ENCODE measurements at regions not wholly inside any gene's neighbourhood (a gene's known extent, or its start where the extent isn't known, plus 50 kb on each side); places are given as distances from the start of the nearest gene placed in this dataset.
"Not testable (repeated sequence)": the region's sequence is repeated elsewhere in the genome, so short reads cannot be mapped to it uniquely, and the experiment has no call there.

GRCh38 chr7:85708221-85708620 lies 521.4 kb upstream of the SEMA3D start:
- FAIRE-seq = no peak

DNA sequence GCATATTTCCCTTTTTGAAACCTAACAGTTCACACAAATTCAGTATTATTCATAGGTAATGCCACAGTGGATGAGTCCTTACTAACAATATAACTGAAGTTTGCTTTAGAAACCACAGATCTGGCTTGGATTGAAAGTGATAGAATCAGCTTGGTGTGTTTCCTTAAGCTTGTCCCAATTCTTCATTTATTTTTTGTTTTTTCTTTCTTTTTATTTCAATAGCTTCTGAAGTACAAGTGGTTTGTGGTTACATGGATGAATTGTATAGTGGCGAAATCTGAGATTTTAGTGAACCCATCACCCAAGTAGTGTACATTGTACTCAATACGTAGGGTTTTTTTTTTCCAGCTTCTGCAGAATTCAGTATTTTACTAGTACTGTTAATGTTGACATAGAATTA lies 518.2 kb upstream of the SEMA3D start:
- FAIRE-seq = no peak

GRCh38 chr7:85703251-85704010 lies 516.6 kb upstream of the SEMA3D start:
- FAIRE-seq = no peak

GRCh38 chr7:85702348-85702747 lies 515.5 kb upstream of the SEMA3D start:
- no peak for FAIRE-seq

GRCh38 chr7:85699482-85699881 lies 512.6 kb upstream of the SEMA3D start:
- FAIRE-seq = no peak

DNA sequence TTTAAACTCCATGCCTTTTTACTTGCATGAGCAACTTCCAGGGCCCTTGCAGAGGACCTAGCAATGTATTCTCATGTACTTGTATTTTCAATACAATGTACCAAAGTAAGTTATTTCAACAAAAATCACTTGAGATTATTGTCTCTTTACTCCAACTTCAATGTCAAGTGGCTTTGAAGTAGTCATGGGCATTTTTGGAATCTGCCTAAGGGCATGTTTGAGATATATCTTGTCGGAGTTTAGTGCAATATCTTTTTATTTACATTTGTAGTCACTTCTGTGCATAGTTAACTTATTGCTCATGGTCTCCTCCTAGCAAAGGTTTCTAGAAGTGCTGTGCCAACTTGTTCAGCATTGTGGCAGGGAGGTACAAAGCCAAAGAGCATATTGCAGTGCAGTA lies 508.7 kb upstream of the SEMA3D start:
- FAIRE-seq = no peak

- peak; percentile 3 for FAIRE-seq
Observed at GRCh38 chr7:85695041-85695440, 508.2 kb upstream of the SEMA3D start.

- no peak for FAIRE-seq
Observed at GRCh38 chr7:85693326-85693725, 506.5 kb upstream of the SEMA3D start.

- no peak for FAIRE-seq
Observed at GRCh38 chr7:85688712-85689111, 501.9 kb upstream of the SEMA3D start.

DNA sequence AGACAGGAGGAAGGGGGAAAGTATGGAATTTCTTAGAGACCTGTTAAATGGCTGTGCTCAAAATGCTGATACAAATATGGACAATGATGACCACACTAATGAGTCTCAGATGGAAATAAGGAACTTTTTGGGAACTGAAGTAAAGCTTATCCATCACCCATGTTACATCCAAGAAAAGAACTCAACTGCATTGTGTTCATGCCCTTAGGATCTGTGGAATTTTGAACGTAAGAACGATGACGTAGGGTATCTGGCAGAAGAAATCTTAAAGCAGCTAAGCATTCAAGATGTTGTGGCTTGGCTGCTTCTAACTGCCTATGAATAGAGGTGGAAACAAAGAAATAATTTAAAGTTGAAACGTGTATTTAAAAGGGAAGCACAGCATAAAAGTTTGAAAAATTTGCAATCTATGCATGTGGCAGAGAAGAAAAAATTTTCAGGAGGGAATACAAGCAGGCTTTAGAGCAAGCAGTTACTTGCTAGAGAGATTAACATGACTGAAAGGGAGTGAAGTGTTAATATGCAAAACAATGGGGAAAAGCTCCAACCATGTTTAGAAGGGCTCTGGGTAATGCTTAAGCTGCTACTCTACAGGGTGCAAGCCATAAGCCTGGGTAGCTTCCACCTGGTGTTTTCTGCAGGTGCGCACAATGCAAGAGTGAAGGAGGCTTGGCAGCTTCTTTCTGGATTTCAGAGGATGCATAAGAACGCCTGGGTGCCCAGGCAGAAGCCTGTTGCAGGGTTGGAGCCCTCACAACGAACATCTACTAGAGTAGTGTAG lies 499.7 kb upstream of the SEMA3D start:
- no peak for FAIRE-seq

GRCh38 chr7:85685901-85686300 lies 499.0 kb upstream of the SEMA3D start:
- FAIRE-seq = no peak

- FAIRE-seq = no peak
Observed at GRCh38 chr7:85682833-85683620, 496.2 kb upstream of the SEMA3D start.

DNA sequence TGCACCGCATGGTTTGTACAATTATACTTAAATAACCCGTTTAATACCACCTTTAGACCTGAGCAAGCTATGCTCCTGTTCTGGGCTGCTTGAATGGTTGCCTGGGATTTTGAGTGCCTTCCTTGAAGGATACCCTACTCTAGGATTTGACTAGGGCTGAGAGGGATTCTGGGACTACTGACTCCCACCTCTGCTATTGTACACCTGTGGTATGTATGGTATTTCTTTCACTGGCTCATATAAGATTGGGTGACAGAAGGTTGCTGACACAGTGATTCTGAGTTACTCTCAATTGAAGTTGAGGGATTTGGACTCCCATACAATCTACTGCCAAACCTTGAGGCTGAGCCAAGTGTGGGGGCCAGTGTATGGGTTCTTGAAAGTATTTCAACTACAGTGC lies 494.4 kb upstream of the SEMA3D start:
- no peak for FAIRE-seq

- not testable (repeated sequence) for FAIRE-seq
Observed at GRCh38 chr7:85675093-85675492, 488.2 kb upstream of the SEMA3D start.

DNA sequence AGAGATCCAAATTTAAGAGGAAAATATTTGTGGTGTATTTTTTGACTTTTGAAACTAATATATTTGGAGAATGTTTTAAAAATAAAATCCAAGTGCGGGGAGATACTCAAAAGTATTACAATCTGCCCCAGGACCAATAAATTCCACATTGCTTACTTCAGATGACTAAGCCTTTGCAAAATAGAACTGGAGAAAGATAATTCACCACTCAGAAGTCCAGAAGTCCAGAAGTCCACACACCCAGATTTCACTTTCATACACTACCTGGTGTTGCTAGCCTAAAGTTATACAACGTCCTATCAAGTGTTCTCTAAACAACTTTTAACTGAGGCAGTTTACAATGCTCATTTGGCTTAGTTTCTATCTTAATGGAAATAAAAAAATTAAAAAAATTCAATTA lies 487.0 kb upstream of the SEMA3D start:
- FAIRE-seq = no peak

- no peak for FAIRE-seq
Observed at GRCh38 chr7:85669225-85669624, 482.4 kb upstream of the SEMA3D start.

DNA sequence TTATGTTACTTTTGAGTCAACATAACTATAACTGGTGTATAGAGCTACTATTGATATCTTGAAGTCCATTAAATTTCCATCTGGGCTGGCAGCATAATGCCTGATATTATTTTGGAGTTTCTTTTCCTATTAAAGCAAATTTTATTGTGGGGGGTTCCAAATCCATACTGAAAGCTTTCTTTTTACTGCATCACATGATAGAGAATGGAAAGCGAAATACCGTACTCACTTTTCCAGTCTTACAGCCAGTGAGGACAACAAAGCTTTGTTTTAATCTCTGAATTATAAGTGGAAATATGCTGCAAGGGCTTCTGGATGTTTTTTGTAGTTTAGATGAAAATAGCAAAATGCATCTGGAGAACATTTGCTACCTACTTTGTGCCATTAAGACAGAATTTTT lies 477.5 kb upstream of the SEMA3D start:
- no peak for FAIRE-seq

DNA sequence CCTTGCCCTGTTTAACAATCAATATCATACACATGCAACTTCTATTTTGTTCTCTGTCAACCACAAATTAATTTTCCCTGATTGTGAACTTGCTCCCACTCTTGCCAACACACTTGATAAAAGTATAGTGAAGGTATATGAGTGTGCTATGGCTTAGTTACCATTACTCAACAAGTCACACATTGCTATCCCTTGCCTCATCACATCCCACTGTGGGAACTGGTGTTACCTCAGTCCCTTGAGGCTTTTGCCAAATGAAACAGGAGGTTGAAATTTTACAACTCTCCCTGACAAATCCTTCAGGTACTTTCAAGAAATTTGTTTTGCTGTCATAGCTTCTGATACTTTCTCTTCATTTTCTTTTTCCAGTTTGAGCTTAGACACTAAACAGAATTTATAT lies 472.5 kb upstream of the SEMA3D start:
- no peak for FAIRE-seq

GRCh38 chr7:85655252-85655651 lies 468.4 kb upstream of the SEMA3D start:
- FAIRE-seq = no peak

DNA sequence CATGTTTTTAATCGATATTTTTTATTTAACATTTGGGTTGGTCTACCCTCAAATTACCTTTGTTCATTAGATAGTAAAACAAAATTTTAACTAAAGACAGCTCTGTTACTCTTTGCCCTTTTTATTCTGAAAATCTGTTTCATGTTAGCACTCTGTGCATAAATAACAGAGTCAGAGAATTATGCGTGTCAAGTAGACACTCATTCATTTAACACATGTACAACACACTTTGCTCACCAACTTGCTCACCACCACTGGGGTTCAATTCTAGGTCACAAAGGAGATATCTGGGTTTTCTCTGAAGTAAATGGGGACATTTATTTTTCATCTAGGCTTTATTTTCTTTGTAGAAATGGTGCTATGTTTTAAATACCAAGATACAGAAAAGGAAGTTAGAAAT lies 457.4 kb upstream of the SEMA3D start:
- FAIRE-seq = no peak

DNA sequence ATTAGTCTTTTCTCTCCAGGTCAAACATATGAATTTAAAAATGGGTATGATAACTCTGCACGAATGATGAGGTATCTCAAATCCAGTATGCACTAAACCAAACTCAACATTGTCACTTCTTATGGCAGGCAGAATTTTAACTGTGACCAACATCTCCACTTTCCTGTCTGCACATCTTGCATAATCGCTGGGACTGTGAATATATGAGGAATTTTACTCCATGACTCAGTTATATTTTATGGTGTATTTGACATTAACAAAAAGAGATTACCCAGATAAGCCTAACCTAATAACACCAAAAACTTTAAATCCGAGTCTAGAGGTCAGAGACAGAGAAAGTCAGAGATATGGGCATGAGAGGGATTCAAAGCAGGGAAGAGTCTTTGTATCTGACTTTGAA lies 454.5 kb upstream of the SEMA3D start:
- FAIRE-seq = no peak

DNA sequence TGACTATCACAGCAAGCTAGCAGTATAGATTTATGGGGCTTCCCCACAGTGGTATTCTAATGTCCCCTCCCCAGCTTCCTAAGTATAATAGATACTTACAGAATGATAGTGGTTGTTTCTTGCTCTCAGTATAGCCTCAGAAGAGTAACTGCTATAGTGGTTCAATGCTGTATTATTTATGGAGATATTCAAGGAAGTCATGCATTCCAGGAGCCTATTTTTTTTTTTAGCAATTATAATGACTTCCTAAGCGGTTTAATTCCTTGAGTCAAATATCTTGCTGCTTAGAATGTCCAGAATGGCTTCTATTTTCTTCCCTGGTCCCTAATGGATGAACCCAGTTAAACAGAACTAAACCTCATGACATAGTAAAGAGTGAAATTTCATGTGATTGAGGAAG lies 451.5 kb upstream of the SEMA3D start:
- FAIRE-seq = no peak

- FAIRE-seq = no peak
Observed at GRCh38 chr7:85634951-85635350, 448.1 kb upstream of the SEMA3D start.

All from A204.1 (cell line).